OCI-LY1 (cell line): ENCODE measurements at regions not wholly inside any gene's neighbourhood (a gene's known extent, or its start where the extent isn't known, plus 50 kb on each side); places are given as distances from the start of the nearest gene placed in this dataset.
"Not testable (repeated sequence)": the region's sequence is repeated elsewhere in the genome, so short reads cannot be mapped to it uniquely, and the experiment has no call there.

Experiments
- CTCF ChIP-seq: fragments of 200-600 bp; sonication (generic), shearing (Covaris generic); IDR thresholded peaks from 2 replicates; pipeline ENCODE4 v1.5.1; 2017; ENCODE audit warnings: mild to moderate bottlenecking, antibody characterized with exemption, low read length, moderate library complexity, mixed read lengths
- EZH2 ChIP-seq: fragments of 200-600 bp; sonication (generic), shearing (Covaris generic); IDR thresholded peaks from 2 replicates; pipeline ENCODE4 v1.8.0; 2017; ENCODE audit warnings: borderline replicate concordance, mixed run types, mild to moderate bottlenecking, antibody characterized with exemption, low read length, moderate library complexity, mixed read lengths

- not testable (repeated sequence) for TF ChIP-seq CTCF, EZH2
Observed at GRCh38 chr3:125914608-125915436, 54.2 kb upstream of the ROPN1B start.
